ENCODE measurements at regions not wholly inside any gene's neighbourhood (a gene's known extent, or its start where the extent isn't known, plus 50 kb on each side); places are given as distances from the start of the nearest gene placed in this dataset.

DNA sequence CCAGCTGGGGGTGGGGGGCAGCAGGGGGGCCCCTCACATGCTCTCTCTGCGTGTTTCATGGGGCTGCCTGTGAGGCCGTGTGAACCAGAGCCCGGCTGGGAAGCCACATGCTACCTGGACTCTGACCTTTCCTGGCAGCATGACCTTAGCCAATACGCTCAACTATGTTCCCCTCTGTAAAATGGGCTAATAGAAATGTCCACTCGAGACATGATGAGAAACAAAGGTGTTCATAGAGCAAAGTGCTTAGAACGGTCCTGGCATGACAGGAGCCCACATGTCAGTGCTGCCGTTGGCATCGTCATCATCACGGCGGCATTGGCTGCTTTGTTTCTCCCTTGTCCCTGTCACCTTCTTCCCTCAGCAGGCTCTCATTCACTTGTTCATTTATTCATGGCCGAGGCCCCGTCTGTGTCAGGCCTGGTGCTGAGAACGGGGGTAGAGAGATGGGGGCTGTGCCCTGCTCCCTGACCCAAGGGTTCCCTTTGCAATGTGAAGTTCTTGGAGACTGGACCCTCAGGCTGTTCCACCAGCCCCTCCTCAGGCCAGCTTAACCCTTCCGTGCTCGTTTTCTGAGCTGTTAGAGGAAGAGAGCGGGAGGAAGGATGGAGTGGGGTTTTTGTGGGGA, 291.4 kb downstream of the SEC14L1 start:
- H3K9me3 ChIP-seq (ENCODE audit: control insufficient read depth, low read length) = no peaks in the 10 kb centered on the region
- peaks cover 72% of the 10 kb centered on the region for H3K4me1 ChIP-seq (ENCODE audit: control insufficient read depth, insufficient read depth, low read length)
- no peaks in the 10 kb centered on the region for H3K27me3 ChIP-seq (ENCODE audit: control insufficient read depth, insufficient read depth, low read length)
- no peaks in the 10 kb centered on the region for H3K36me3 ChIP-seq (ENCODE audit: control insufficient read depth, insufficient read depth, low read length)
- no peak overlapping the region for H3K4me3 ChIP-seq (ENCODE audit: low read length)
- H3K9ac ChIP-seq (ENCODE audit: low read length) = no peak overlapping the region

- Histone ChIP-seq H3K27me3 (ENCODE audit: control insufficient read depth, insufficient read depth, low read length) (no peaks in the 10 kb centered on the region), H3K4me1 (ENCODE audit: control insufficient read depth, insufficient read depth, low read length) (peaks cover 66% of the 10 kb centered on the region), H3K9ac (ENCODE audit: low read length) (no peak overlapping the region), H3K36me3 (ENCODE audit: control insufficient read depth, insufficient read depth, low read length) (no peaks in the 10 kb centered on the region), H3K4me3 (ENCODE audit: low read length) (no peak overlapping the region), H3K9me3 (ENCODE audit: control insufficient read depth, low read length) (no peaks in the 10 kb centered on the region)
Observed at GRCh38 chr17:77432742-77433141, 292.0 kb downstream of the SEC14L1 start.

- Histone ChIP-seq H3K4me1 (ENCODE audit: control insufficient read depth, insufficient read depth, low read length) (peaks cover 64% of the 10 kb centered on the region), H3K9ac (ENCODE audit: low read length) (no peak overlapping the region), H3K27me3 (ENCODE audit: control insufficient read depth, insufficient read depth, low read length) (no peaks in the 10 kb centered on the region), H3K36me3 (ENCODE audit: control insufficient read depth, insufficient read depth, low read length) (no peaks in the 10 kb centered on the region), H3K9me3 (ENCODE audit: control insufficient read depth, low read length) (no peaks in the 10 kb centered on the region), H3K4me3 (ENCODE audit: low read length) (no peak overlapping the region)
Observed at GRCh38 chr17:77433385-77434135, 292.8 kb downstream of the SEC14L1 start.

DNA sequence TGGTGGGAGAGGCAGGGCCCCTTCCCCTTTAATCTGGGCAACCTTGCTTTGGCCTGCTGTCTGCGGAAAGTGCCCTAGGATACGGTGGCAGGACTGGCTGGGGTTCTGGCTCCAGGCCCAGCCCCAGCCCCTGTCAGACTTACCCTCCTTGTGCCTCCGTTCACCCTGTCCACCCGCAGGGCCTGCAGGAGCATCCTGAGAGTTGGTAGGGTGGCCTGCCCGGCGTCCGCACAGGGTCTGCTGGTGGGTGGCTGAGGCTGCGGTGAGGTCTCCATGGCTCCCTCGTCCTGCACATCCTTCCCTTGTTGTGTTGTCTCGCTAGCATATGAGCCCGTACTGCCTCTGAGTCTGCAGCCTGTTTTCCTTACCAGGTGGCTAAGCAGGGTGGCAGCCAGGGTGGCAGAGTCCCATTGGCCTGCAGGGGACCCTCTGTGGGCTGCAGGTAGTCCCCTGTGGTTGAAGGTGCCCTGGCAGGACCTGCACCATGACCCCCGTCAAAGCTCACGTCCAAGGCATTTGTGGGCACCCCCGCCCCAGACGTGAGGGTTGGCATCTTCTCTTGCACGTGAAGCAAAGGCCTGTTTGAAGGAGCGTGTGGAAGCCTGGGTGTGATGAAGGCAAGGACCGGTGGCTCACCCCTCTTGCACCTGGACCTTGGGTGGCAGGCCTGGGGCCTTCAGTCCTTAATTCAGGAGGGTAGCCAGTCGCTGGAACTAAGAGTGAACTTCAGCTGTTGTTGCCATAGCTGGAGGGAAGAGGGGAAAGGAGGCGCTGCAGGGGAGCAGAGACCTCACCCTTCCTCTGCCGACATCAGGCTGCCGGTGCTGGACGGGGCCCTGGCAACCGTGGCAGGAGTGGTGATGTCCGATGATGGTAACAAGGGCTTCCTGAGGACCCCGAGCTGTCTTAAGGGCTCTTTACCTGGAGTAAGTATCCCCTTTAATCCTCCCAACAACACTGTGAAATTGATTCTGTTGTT, 293.7 kb downstream of the SEC14L1 start:
- Histone ChIP-seq H3K36me3 (ENCODE audit: control insufficient read depth, insufficient read depth, low read length) (no peaks in the 10 kb centered on the region), H3K27me3 (ENCODE audit: control insufficient read depth, insufficient read depth, low read length) (no peaks in the 10 kb centered on the region), H3K4me3 (ENCODE audit: low read length) (no peak overlapping the region), H3K9me3 (ENCODE audit: control insufficient read depth, low read length) (no peaks in the 10 kb centered on the region), H3K4me1 (ENCODE audit: control insufficient read depth, insufficient read depth, low read length) (peaks cover 58% of the 10 kb centered on the region), H3K9ac (ENCODE audit: low read length) (no peak overlapping the region)

GRCh38 chr17:77435272-77436057, 294.7 kb downstream of the SEC14L1 start:
- no peaks in the 10 kb centered on the region for H3K27me3 ChIP-seq (ENCODE audit: control insufficient read depth, insufficient read depth, low read length)
- no peaks in the 10 kb centered on the region for H3K36me3 ChIP-seq (ENCODE audit: control insufficient read depth, insufficient read depth, low read length)
- H3K4me3 ChIP-seq (ENCODE audit: low read length) = no peak overlapping the region
- H3K4me1 ChIP-seq (ENCODE audit: control insufficient read depth, insufficient read depth, low read length) = peaks cover 48% of the 10 kb centered on the region
- no peak overlapping the region for H3K9ac ChIP-seq (ENCODE audit: low read length)
- H3K9me3 ChIP-seq (ENCODE audit: control insufficient read depth, low read length) = no peaks in the 10 kb centered on the region

DNA sequence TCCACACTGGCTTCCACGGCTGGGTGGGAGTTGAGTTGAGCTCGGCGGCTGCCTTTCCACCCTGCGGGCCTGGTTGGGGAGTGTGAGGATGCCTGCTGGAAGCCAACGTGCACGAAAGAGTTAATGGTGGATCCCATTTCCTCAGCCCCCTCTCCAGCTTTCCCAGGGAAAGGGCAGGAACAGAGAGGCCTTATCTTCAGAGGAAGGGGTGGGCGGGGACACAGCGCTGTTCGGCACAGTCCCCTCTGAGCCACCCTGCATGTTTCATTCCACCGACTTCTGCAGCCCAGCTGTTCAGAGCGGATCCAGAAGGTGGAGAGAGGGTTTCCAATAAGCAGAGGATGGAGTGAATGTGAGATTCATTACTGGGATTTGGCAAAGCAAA, 295.3 kb downstream of the SEC14L1 start:
- Histone ChIP-seq H3K4me1 (ENCODE audit: control insufficient read depth, insufficient read depth, low read length) (peaks cover 50% of the 10 kb centered on the region), H3K9me3 (ENCODE audit: control insufficient read depth, low read length) (no peaks in the 10 kb centered on the region), H3K4me3 (ENCODE audit: low read length) (no peak overlapping the region), H3K9ac (ENCODE audit: low read length) (no peak overlapping the region), H3K36me3 (ENCODE audit: control insufficient read depth, insufficient read depth, low read length) (no peaks in the 10 kb centered on the region), H3K27me3 (ENCODE audit: control insufficient read depth, insufficient read depth, low read length) (no peaks in the 10 kb centered on the region)

GRCh38 chr17:77436481-77436880, 295.7 kb downstream of the SEC14L1 start:
- Histone ChIP-seq H3K4me1 (ENCODE audit: control insufficient read depth, insufficient read depth, low read length) (peaks cover 55% of the 10 kb centered on the region), H3K9ac (ENCODE audit: low read length) (no peak overlapping the region), H3K27me3 (ENCODE audit: control insufficient read depth, insufficient read depth, low read length) (no peaks in the 10 kb centered on the region), H3K4me3 (ENCODE audit: low read length) (no peak overlapping the region), H3K36me3 (ENCODE audit: control insufficient read depth, insufficient read depth, low read length) (no peaks in the 10 kb centered on the region), H3K9me3 (ENCODE audit: control insufficient read depth, low read length) (no peaks in the 10 kb centered on the region)

GRCh38 chr17:77437017-77437416, 296.2 kb downstream of the SEC14L1 start:
- Histone ChIP-seq H3K27me3 (ENCODE audit: control insufficient read depth, insufficient read depth, low read length) (no peaks in the 10 kb centered on the region), H3K36me3 (ENCODE audit: control insufficient read depth, insufficient read depth, low read length) (no peaks in the 10 kb centered on the region), H3K9me3 (ENCODE audit: control insufficient read depth, low read length) (no peaks in the 10 kb centered on the region), H3K4me3 (ENCODE audit: low read length) (no peak overlapping the region), H3K4me1 (ENCODE audit: control insufficient read depth, insufficient read depth, low read length) (peaks cover 59% of the 10 kb centered on the region), H3K9ac (ENCODE audit: low read length) (no peak overlapping the region)

GRCh38 chr17:77437747-77438146, 297.0 kb downstream of the SEC14L1 start:
- H3K27me3 ChIP-seq (ENCODE audit: control insufficient read depth, insufficient read depth, low read length) = no peaks in the 10 kb centered on the region
- no peak overlapping the region for H3K9ac ChIP-seq (ENCODE audit: low read length)
- H3K9me3 ChIP-seq (ENCODE audit: control insufficient read depth, low read length) = no peaks in the 10 kb centered on the region
- peaks cover 60% of the 10 kb centered on the region for H3K4me1 ChIP-seq (ENCODE audit: control insufficient read depth, insufficient read depth, low read length)
- H3K4me3 ChIP-seq (ENCODE audit: low read length) = no peak overlapping the region
- no peaks in the 10 kb centered on the region for H3K36me3 ChIP-seq (ENCODE audit: control insufficient read depth, insufficient read depth, low read length)

DNA sequence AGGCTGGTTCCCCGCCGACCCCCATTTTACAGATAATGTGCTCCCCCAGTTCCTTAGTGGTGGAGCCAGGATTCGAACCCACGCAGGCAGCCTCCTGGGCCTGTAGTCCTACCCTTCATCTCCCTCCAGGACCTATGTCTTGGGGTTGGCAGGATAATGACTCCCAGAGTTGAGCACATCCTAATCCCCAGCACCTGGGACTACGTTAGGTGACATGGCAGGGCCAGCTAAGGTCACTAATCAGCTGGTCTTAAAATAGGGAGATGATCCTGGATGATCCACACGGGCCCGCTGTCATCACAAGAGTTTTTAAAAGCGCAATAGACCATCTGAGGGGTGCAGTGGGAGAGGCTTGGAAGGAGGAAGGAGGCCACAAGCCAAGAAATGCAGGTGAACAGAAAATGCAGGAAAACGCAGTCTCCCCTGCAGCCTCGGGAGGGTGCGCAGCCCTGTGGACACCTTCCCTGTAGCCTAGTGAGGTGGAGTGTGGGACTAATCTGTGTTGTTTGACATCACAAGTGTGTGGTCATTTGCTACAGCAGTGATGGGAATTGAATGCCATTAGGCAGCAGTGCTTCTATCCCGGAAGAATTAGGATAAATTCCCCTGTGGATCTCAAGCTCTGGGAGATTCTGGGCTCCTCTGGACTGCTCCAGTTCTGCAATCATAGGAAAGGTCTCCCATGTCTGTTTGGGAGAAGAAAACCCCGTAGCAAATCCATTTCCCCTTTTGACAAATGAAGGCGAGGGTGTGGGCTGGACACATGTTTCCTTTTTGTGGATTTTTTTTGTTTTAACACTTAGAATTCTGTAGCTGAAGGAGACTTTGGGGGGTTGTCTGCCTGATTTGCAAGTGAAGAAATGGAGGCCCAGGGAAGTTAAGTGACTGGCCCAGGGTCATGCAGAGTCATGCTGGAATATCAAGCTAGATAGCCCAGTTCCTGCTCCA, 297.7 kb downstream of the SEC14L1 start:
- H3K36me3 ChIP-seq (ENCODE audit: control insufficient read depth, insufficient read depth, low read length) = no peaks in the 10 kb centered on the region
- H3K9me3 ChIP-seq (ENCODE audit: control insufficient read depth, low read length) = no peaks in the 10 kb centered on the region
- H3K9ac ChIP-seq (ENCODE audit: low read length) = no peak overlapping the region
- H3K27me3 ChIP-seq (ENCODE audit: control insufficient read depth, insufficient read depth, low read length) = no peaks in the 10 kb centered on the region
- H3K4me3 ChIP-seq (ENCODE audit: low read length) = no peak overlapping the region
- peaks cover 67% of the 10 kb centered on the region for H3K4me1 ChIP-seq (ENCODE audit: control insufficient read depth, insufficient read depth, low read length)
